ENCODE measurements at regions not wholly inside any gene's neighbourhood (a gene's known extent, or its start where the extent isn't known, plus 50 kb on each side); places are given as distances from the start of the nearest gene placed in this dataset.

GRCh38 chr14:62006116-62006731, 244.0 kb downstream of the SNAPC1 start:
- TF ChIP-seq FOXM1 (IDR thresholded peaks at IDR 0.05; ENCODE audit: borderline replicate concordance) (no peak), ZNF384 (IDR thresholded peaks at IDR 0.05) (no peak), NFRKB (IDR thresholded peaks at IDR 0.05) (no peak)

Measured in HEK293T (cell line).